Endothelial cell of umbilical vein (primary cell): ENCODE measurements at regions not wholly inside any gene's neighbourhood (a gene's known extent, or its start where the extent isn't known, plus 50 kb on each side); places are given as distances from the start of the nearest gene placed in this dataset.

Experiments used
- BruUV-seq: library from RNA; stranded (reverse); fragments of 400-500 nt; replicated peaks from 2 replicates; lab custom pipeline; 2021; lab: Mats Ljungman, UMichigan
- CTCF ChIA-PET: fragments of 300-600, 350-600 bp; sonication (Branson Sonifier 250); formaldehyde crosslinking; loops from one replicate; lab custom pipeline; 2021; ENCODE audit warnings: antibody characterized with exemption, inconsistent platforms; lab: Charles Lee
- POLR2A ChIA-PET: fragments of 300-600, 350-600 bp; sonication (Branson Sonifier 250); formaldehyde crosslinking; loops from one replicate; lab custom pipeline; 2021; ENCODE audit warnings: antibody characterized with exemption, inconsistent platforms; lab: Charles Lee
- DNase-seq: peaks from one replicate; pipeline ENCODE4 v3.0.0-alpha.2; 2011; ENCODE audit warnings: low read depth, low spot score
- FAIRE-seq: peaks from 2 replicates; lab custom pipeline; 2011; peaks lifted over from hg19 to GRCh38; lab: Jason Lieb, UNC
- H2AFZ ChIP-seq: 2 replicates; pipeline ENCODE4 v1.6.0; 2012; ENCODE audit warnings: low read depth, low read length, control low read depth, inconsistent platforms
- H3K27ac ChIP-seq: 2 replicates; pipeline ENCODE4 v1.5.1; 2011; ENCODE audit warnings: low read depth, mild to moderate bottlenecking, control low read depth, low read length, moderate library complexity; ENCODE audit not compliant: insufficient read depth
- H3K27me3 ChIP-seq, 2 experiments: 2 replicates each; pipeline versions ENCODE4 v1.6.0 to v1.6.1; 2011; ENCODE audit warnings: low read length in 2 of 2, mixed read lengths in 1 of 2; ENCODE audit not compliant: control insufficient read depth in 2 of 2, insufficient read depth in 2 of 2
- H3K36me3 ChIP-seq, 2 experiments: 2 replicates in 1 of 2; 3 replicates in 1 of 2; pipeline ENCODE4 v1.5.1; 2011; ENCODE audit warnings: low read length in 2 of 2, mild to moderate bottlenecking in 1 of 2, moderate library complexity in 1 of 2; ENCODE audit not compliant: control insufficient read depth in 2 of 2, insufficient read depth in 2 of 2; ENCODE audit errors: extremely low read depth in 1 of 2
- H3K4me1 ChIP-seq: 3 replicates; pipeline ENCODE4 v1.5.1; 2011; ENCODE audit warnings: mild to moderate bottlenecking, low read length; ENCODE audit not compliant: control insufficient read depth, insufficient read depth; ENCODE audit errors: extremely low read depth
- H3K4me2 ChIP-seq: 2 replicates; pipeline ENCODE4 v1.6.1; 2011; ENCODE audit warnings: low read length, control low read depth, mixed read lengths; ENCODE audit not compliant: insufficient read depth
- H3K4me3 ChIP-seq, 3 experiments: fragments of 200-600 bp in 1 of 3; sonication (generic), shearing (Covaris generic) in 1 of 3; replicated peaks in 1 of 3; 2 replicates each; pipeline ENCODE4 v1.5.1; 2011 to 2016; ENCODE audit warnings: control low read depth in 3 of 3, low read length in 3 of 3, mild to moderate bottlenecking in 2 of 3, inconsistent platforms in 1 of 3, low read depth in 1 of 3, moderate library complexity in 1 of 3; ENCODE audit not compliant: insufficient read depth in 1 of 3
- H3K79me2 ChIP-seq: 2 replicates; pipeline ENCODE4 v1.6.0; 2012; ENCODE audit warnings: low read length, inconsistent platforms; ENCODE audit not compliant: control insufficient read depth, insufficient read depth
- H3K9ac ChIP-seq: replicated peaks from 2 replicates; pipeline ENCODE3; 2011; ENCODE audit warnings: low read length, control low read depth; ENCODE audit not compliant: insufficient read depth; ENCODE audit errors: extremely low read depth
- H3K9me1 ChIP-seq: replicated peaks from 3 replicates; pipeline ENCODE4 v1.6.0; 2011; ENCODE audit warnings: mild to moderate bottlenecking, low read length; ENCODE audit not compliant: control insufficient read depth, insufficient read depth; ENCODE audit errors: extremely low read depth
- H3K9me3 ChIP-seq: replicated peaks from 2 replicates; pipeline ENCODE4 v1.5.1; 2012; ENCODE audit warnings: low read length, inconsistent platforms; ENCODE audit not compliant: control insufficient read depth, insufficient read depth
- H4K20me1 ChIP-seq: replicated peaks from 2 replicates; pipeline ENCODE3; 2011; ENCODE audit warnings: mild to moderate bottlenecking, low read length; ENCODE audit not compliant: control insufficient read depth, insufficient read depth; ENCODE audit errors: extremely low read depth
- CTCF ChIP-seq, 2 donors: IDR thresholded peaks; 1 replicate in 1 of 2; 2 replicates in 1 of 2; pipeline ENCODE4 v1.5.1; 2011; ENCODE audit warnings: low read length in 2 of 2, mild to moderate bottlenecking in 2 of 2, moderate library complexity in 2 of 2, control low read depth in 1 of 2, inconsistent platforms in 1 of 2, low read depth in 1 of 2; ENCODE audit not compliant: insufficient read depth in 1 of 2; ENCODE audit errors: extremely low read depth in 1 of 2
- EZH2 ChIP-seq: IDR thresholded peaks from 2 replicates; pipeline ENCODE4 v1.6.1; 2012; ENCODE audit warnings: borderline replicate concordance, low read depth, mild to moderate bottlenecking, moderate library complexity, low read length, inconsistent platforms; ENCODE audit not compliant: severe bottlenecking
- FOS ChIP-seq: IDR thresholded peaks from 2 replicates; pipeline ENCODE4 v1.6.1; 2011; ENCODE audit warnings: mild to moderate bottlenecking, low read length, moderate library complexity, borderline replicate concordance; ENCODE audit not compliant: insufficient read depth
- GATA2 ChIP-seq: IDR thresholded peaks from 2 replicates; pipeline ENCODE4 v1.7.0; 2011; ENCODE audit warnings: low read depth, mild to moderate bottlenecking, moderate library complexity, mixed read lengths, low read length; ENCODE audit not compliant: insufficient read length, insufficient read depth
- JUN ChIP-seq: IDR thresholded peaks from 2 replicates; pipeline ENCODE4 v1.6.1; 2011; ENCODE audit warnings: borderline replicate concordance, low read depth; ENCODE audit not compliant: insufficient read length, insufficient read depth
- MAX ChIP-seq: IDR thresholded peaks from 2 replicates; pipeline ENCODE4 v1.6.1; 2011; ENCODE audit not compliant: insufficient read depth, insufficient read length
- POLR2A ChIP-seq: IDR thresholded peaks from 2 replicates; pipeline ENCODE4 v1.6.1; 2012; ENCODE audit warnings: low read depth, mild to moderate bottlenecking, control low read depth, low read length
- POLR2AphosphoS5 ChIP-seq: IDR thresholded peaks from 2 replicates; pipeline ENCODE4 v1.6.1; 2012; ENCODE audit warnings: low read depth, mild to moderate bottlenecking, control low read depth, low read length, moderate library complexity; ENCODE audit not compliant: insufficient read depth
- dilution Hi-C: fragments of 300-500 bp; cut with MboI; formaldehyde crosslinking; loops from one replicate; pipeline ENCODE4 v1.15.0; 2019; ENCODE audit warnings: low sequenced_read_pairs; ENCODE audit not compliant: extremely low pct_ligation_motif_present
- intact Hi-C: fragments of 100-400 bp; cut with micrococcal nuclease; formaldehyde crosslinking; loops from one replicate; pipeline ENCODE4 v1.10.0; 2022

- Histone ChIP-seq H3K27ac (no peak overlapping the region), H3K27me3 (no peaks in the 10 kb centered on the region), H3K4me3 (no peak overlapping the region), H4K20me1 (no peaks in the 10 kb centered on the region), H3K9me3 (no peaks in the 10 kb centered on the region), H3K4me1 (peaks cover 5% of the 10 kb centered on the region), H3K79me2 (no peaks in the 10 kb centered on the region), H3K36me3 (no peaks in the 10 kb centered on the region), H2AFZ (no peak overlapping the region), H3K4me2 (no peak overlapping the region), H3K9me1 (no peaks in the 10 kb centered on the region), H3K9ac (no peak overlapping the region)
- FAIRE-seq: no peak
- TF ChIP-seq JUN (no peak), MAX (no peak), CTCF (IDR thresholded peaks at IDR 0.05; ENCODE audit: extremely low read depth in 1 of 2, insufficient read depth in 1 of 2, low read depth in 1 of 2, low read length in 2 of 2) (no peak), POLR2AphosphoS5 (no peak), POLR2A (no peak), EZH2 (no peak), FOS (no peak), GATA2 (no peak)
- DNase-seq: no peak
- ChIA-PET POLR2A (no interaction called here), CTCF (interaction anchor here (1.1 to 1.5 kb wide), 3 partner anchors 10 to 19 kb away, joined by 4 to 7 read pairs (median 5); no protein-coding TSS in a partner anchor)
- BruUV-seq: no TSS peak
- dilution Hi-C loops (no loop called here), intact Hi-C loops (no loop called here)
These were observed 366.4 kb downstream of the CASP12 start for GRCh38 chr11:104531894-104532293.
